ENCODE measurements at regions not wholly inside any gene's neighbourhood (a gene's known extent, or its start where the extent isn't known, plus 50 kb on each side); places are given as distances from the start of the nearest gene placed in this dataset.
A peak's percentile ranks its signal among the peaks of the same experiment; 100 is the strongest.

GRCh38 chr2:78063246-78064020 lies 541.3 kb upstream of the LRRTM4 start:
- H3K27me3 ChIP-seq (ENCODE audit: control insufficient read depth in 3 of 3, insufficient read depth in 3 of 3, low read length in 2 of 3) = no peaks in the 10 kb centered on the region
- H3K27ac ChIP-seq (ENCODE audit: low read depth in 1 of 2, low read length in 1 of 2) = no peak overlapping the region
- no peak for TF ChIP-seq CTCF (IDR thresholded peaks at IDR 0.05; ENCODE audit: control extremely low read depth, extremely low read depth)
- ATAC-seq (ENCODE audit: insufficient read depth, low FRiP score) = no peak
- 58 to 96% methylated on average over 2 of the region's 2 CpGs for WGBS, 2 donors
- no peaks in the 10 kb centered on the region for H3K36me3 ChIP-seq (ENCODE audit: control insufficient read depth in 4 of 4, insufficient read depth in 4 of 4, low read length in 4 of 4)
- peaks cover 0 to 6% (median 0%) of the 10 kb centered on the region in 4 donors for H3K9me3 ChIP-seq (ENCODE audit: control insufficient read depth in 4 of 4, insufficient read depth in 3 of 4, low read length in 3 of 4)
- no peak overlapping the region for H3K4me3 ChIP-seq
- no peaks in the 10 kb centered on the region for H3K4me1 ChIP-seq (ENCODE audit: control insufficient read depth in 5 of 5, insufficient read depth in 5 of 5, low read length in 5 of 5)
- DNase-seq = no peak
- no peak overlapping the region for H3K9ac ChIP-seq (ENCODE audit: insufficient read depth in 1 of 2, low read length in 2 of 2)

GRCh38 chr2:78065366-78065765 lies 543.2 kb upstream of the LRRTM4 start:
- Histone ChIP-seq H3K9me3 (ENCODE audit: control insufficient read depth in 4 of 4, insufficient read depth in 3 of 4, low read length in 3 of 4) (peaks cover 0 to 2% (median 0%) of the 10 kb centered on the region in 4 donors), H3K27ac (ENCODE audit: low read depth in 1 of 2, low read length in 1 of 2) (no peak overlapping the region), H3K36me3 (ENCODE audit: control insufficient read depth in 4 of 4, insufficient read depth in 4 of 4, low read length in 4 of 4) (no peaks in the 10 kb centered on the region), H3K4me3 (no peak overlapping the region), H3K27me3 (ENCODE audit: control insufficient read depth in 3 of 3, insufficient read depth in 3 of 3, low read length in 2 of 3) (no peaks in the 10 kb centered on the region), H3K9ac (ENCODE audit: insufficient read depth in 1 of 2, low read length in 2 of 2) (no peak overlapping the region), H3K4me1 (ENCODE audit: control insufficient read depth in 5 of 5, insufficient read depth in 5 of 5, low read length in 5 of 5) (no peaks in the 10 kb centered on the region)
- ATAC-seq (ENCODE audit: insufficient read depth, low FRiP score) (no peak), DNase-seq (no peak)
- TF ChIP-seq CTCF (IDR thresholded peaks at IDR 0.05; ENCODE audit: control extremely low read depth, extremely low read depth) = no peak
- WGBS, 2 donors = 45 to 76% methylated on average over 3 of the region's 3 CpGs

GRCh38 chr2:78068808-78069207 lies 546.6 kb upstream of the LRRTM4 start:
- Histone ChIP-seq H3K27ac (ENCODE audit: low read depth in 1 of 2, low read length in 1 of 2) (no peak overlapping the region), H3K27me3 (ENCODE audit: control insufficient read depth in 3 of 3, insufficient read depth in 3 of 3, low read length in 2 of 3) (no peaks in the 10 kb centered on the region), H3K9ac (ENCODE audit: insufficient read depth in 1 of 2, low read length in 2 of 2) (no peak overlapping the region), H3K36me3 (ENCODE audit: control insufficient read depth in 4 of 4, insufficient read depth in 4 of 4, low read length in 4 of 4) (no peaks in the 10 kb centered on the region), H3K4me1 (ENCODE audit: control insufficient read depth in 5 of 5, insufficient read depth in 5 of 5, low read length in 5 of 5) (no peaks in the 10 kb centered on the region), H3K4me3 (no peak overlapping the region), H3K9me3 (ENCODE audit: control insufficient read depth in 4 of 4, insufficient read depth in 3 of 4, low read length in 3 of 4) (no peaks in the 10 kb centered on the region)
- no peak for DNase-seq
- TF ChIP-seq CTCF (IDR thresholded peaks at IDR 0.05; ENCODE audit: control extremely low read depth, extremely low read depth) = no peak
- ATAC-seq (ENCODE audit: insufficient read depth, low FRiP score) = no peak

- Histone ChIP-seq H3K36me3 (ENCODE audit: control insufficient read depth in 4 of 4, insufficient read depth in 4 of 4, low read length in 4 of 4) (no peaks in the 10 kb centered on the region), H3K4me1 (ENCODE audit: control insufficient read depth in 5 of 5, insufficient read depth in 5 of 5, low read length in 5 of 5) (no peaks in the 10 kb centered on the region), H3K9ac (ENCODE audit: insufficient read depth in 1 of 2, low read length in 2 of 2) (no peak overlapping the region), H3K27ac (ENCODE audit: low read depth in 1 of 2, low read length in 1 of 2) (no peak overlapping the region), H3K27me3 (ENCODE audit: control insufficient read depth in 3 of 3, insufficient read depth in 3 of 3, low read length in 2 of 3) (no peaks in the 10 kb centered on the region), H3K4me3 (no peak overlapping the region), H3K9me3 (ENCODE audit: control insufficient read depth in 4 of 4, insufficient read depth in 3 of 4, low read length in 3 of 4) (no peaks in the 10 kb centered on the region)
- TF ChIP-seq CTCF (IDR thresholded peaks at IDR 0.05; ENCODE audit: control extremely low read depth, extremely low read depth) = no peak
- ATAC-seq (ENCODE audit: insufficient read depth, low FRiP score) (no peak), DNase-seq (peak in 2 of 3 donors; percentile 3 to 12)
- WGBS, 2 donors = 66 to 82% methylated on average over 3 of the region's 3 CpGs
These were observed 548.5 kb upstream of the LRRTM4 start for GRCh38 chr2:78070693-78071092.

All from lung (tissue), 11 donors.